Mesendoderm (in vitro differentiated cells): ENCODE measurements at regions not wholly inside any gene's neighbourhood (a gene's known extent, or its start where the extent isn't known, plus 50 kb on each side); places are given as distances from the start of the nearest gene placed in this dataset.

Experiments
- DNase-seq: peaks from one replicate; pipeline ENCODE4 v3.0.0; 2013
- H2AK5ac ChIP-seq: 2 replicates; pipeline ENCODE4 v1.6.1; 2013; ENCODE audit warnings: low read length, inconsistent platforms
- H2BK120ac ChIP-seq: 2 replicates; pipeline ENCODE4 v1.6.1; 2013; ENCODE audit warnings: low read depth, mild to moderate bottlenecking, low read length, moderate library complexity, mixed read lengths
- H2BK15ac ChIP-seq: replicated peaks from 2 replicates; pipeline ENCODE4 v1.6.1; 2013; ENCODE audit warnings: low read depth, mild to moderate bottlenecking, moderate library complexity
- H2BK5ac ChIP-seq: 2 replicates; pipeline ENCODE4 v1.6.1; 2013; ENCODE audit warnings: low read length, inconsistent platforms
- H3K18ac ChIP-seq: 2 replicates; pipeline ENCODE4 v1.6.1; 2013; ENCODE audit warnings: mild to moderate bottlenecking, low read length, mixed read lengths
- H3K23ac ChIP-seq: one replicate; pipeline ENCODE4 v1.6.1; 2013; ENCODE audit warnings: low read length
- H3K27ac ChIP-seq: 2 replicates; pipeline ENCODE4 v1.5.1; 2013; ENCODE audit warnings: low read depth, mild to moderate bottlenecking, inconsistent platforms, low read length, moderate library complexity
- H3K27me3 ChIP-seq: 2 replicates; pipeline ENCODE4 v1.6.1; 2013; ENCODE audit warnings: low read length, control low read depth, mild to moderate bottlenecking, inconsistent platforms; ENCODE audit not compliant: insufficient read depth, poor library complexity
- H3K36me3 ChIP-seq: 2 replicates; pipeline ENCODE4 v1.6.1; 2013; ENCODE audit warnings: low read length, inconsistent platforms; ENCODE audit not compliant: control insufficient read depth, insufficient read depth
- H3K4ac ChIP-seq: one replicate; pipeline ENCODE4 v1.6.1; 2013; ENCODE audit warnings: low read depth, mild to moderate bottlenecking, low read length, moderate library complexity
- H3K4me1 ChIP-seq: 2 replicates; pipeline ENCODE4 v1.6.1; 2013; ENCODE audit warnings: low read depth, low read length, inconsistent platforms; ENCODE audit not compliant: control insufficient read depth
- H3K4me2 ChIP-seq: 2 replicates; pipeline ENCODE4 v1.6.1; 2013; ENCODE audit warnings: low read length
- H3K4me3 ChIP-seq: 2 replicates; pipeline ENCODE4 v1.5.1; 2013; ENCODE audit warnings: mild to moderate bottlenecking, low read length
- H3K56ac ChIP-seq: one replicate; pipeline ENCODE4 v1.6.1; 2013; ENCODE audit warnings: low read length
- H3K79me1 ChIP-seq: 2 replicates; pipeline ENCODE4 v1.6.1; 2013; ENCODE audit warnings: low read length, inconsistent platforms
- H3K79me2 ChIP-seq: 2 replicates; pipeline ENCODE4 v1.6.1; 2013; ENCODE audit warnings: mild to moderate bottlenecking, low read length; ENCODE audit not compliant: control insufficient read depth, insufficient read depth
- H3K9ac ChIP-seq: 2 replicates; pipeline ENCODE4 v1.6.1; 2013; ENCODE audit warnings: low read length, inconsistent platforms
- H4K5ac ChIP-seq: one replicate; pipeline ENCODE4 v1.6.1; 2013; ENCODE audit warnings: low read length
- H4K8ac ChIP-seq: one replicate; pipeline ENCODE4 v1.6.1; 2013; ENCODE audit warnings: low read depth, mild to moderate bottlenecking, control low read depth, low read length, moderate library complexity
- WGBS: extraction: QIAGEN DNeasy Blood & Tissue Kit; methylation state at CpG from one replicate; pipeline ENCODE4 v1.1.7; 2013; ENCODE audit warnings: low lambda C conversion rate, missing lambda C conversion rate; ENCODE audit not compliant: insufficient coverage; ENCODE audit errors: extremely low coverage; 5-methylcytosine and 5-hydroxymethylcytosine counted together

GRCh38 chr2:56687169-56687568 is 503.4 kb downstream of the CCDC85A start:
- Histone ChIP-seq H3K23ac (no peak overlapping the region), H3K4me1 (no peaks in the 10 kb centered on the region), H3K36me3 (no peaks in the 10 kb centered on the region), H3K27me3 (no peaks in the 10 kb centered on the region), H2BK5ac (no peak overlapping the region), H3K9ac (no peak overlapping the region), H2BK15ac (no peak overlapping the region), H4K8ac (no peak overlapping the region), H3K27ac (no peak overlapping the region), H2AK5ac (no peak overlapping the region), H3K4me3 (no peak overlapping the region), H3K79me2 (no peaks in the 10 kb centered on the region), H3K79me1 (no peaks in the 10 kb centered on the region), H3K4ac (no peak overlapping the region), H3K18ac (no peak overlapping the region), H3K4me2 (no peak overlapping the region), H4K5ac (no peak overlapping the region), H2BK120ac (no peak overlapping the region), H3K56ac (no peak overlapping the region)
- DNase-seq: no peak
- no CpG with 5 or more reads among the region's 1 CpG for WGBS

- Histone ChIP-seq H3K18ac (no peak overlapping the region), H3K4ac (no peak overlapping the region), H3K27ac (no peak overlapping the region), H3K4me1 (no peaks in the 10 kb centered on the region), H2BK120ac (no peak overlapping the region), H4K8ac (no peak overlapping the region), H3K4me2 (no peak overlapping the region), H2BK15ac (no peak overlapping the region), H3K9ac (no peak overlapping the region), H3K36me3 (no peaks in the 10 kb centered on the region), H2AK5ac (no peak overlapping the region), H2BK5ac (no peak overlapping the region), H3K56ac (no peak overlapping the region), H3K27me3 (no peaks in the 10 kb centered on the region), H4K5ac (no peak overlapping the region), H3K79me2 (no peaks in the 10 kb centered on the region), H3K23ac (no peak overlapping the region), H3K4me3 (no peak overlapping the region), H3K79me1 (no peaks in the 10 kb centered on the region)
- no CpG with 5 or more reads among the region's 1 CpG for WGBS
- DNase-seq: no peak
Measured at GRCh38 chr2:56688661-56689060, 504.9 kb downstream of the CCDC85A start.

GRCh38 chr2:56693501-56693900 is 509.7 kb downstream of the CCDC85A start:
- Histone ChIP-seq H3K9ac (no peak overlapping the region), H3K79me2 (no peaks in the 10 kb centered on the region), H2BK5ac (no peak overlapping the region), H2AK5ac (no peak overlapping the region), H3K4ac (no peak overlapping the region), H3K79me1 (no peaks in the 10 kb centered on the region), H2BK120ac (no peak overlapping the region), H3K4me3 (no peak overlapping the region), H4K5ac (no peak overlapping the region), H3K27me3 (no peaks in the 10 kb centered on the region), H4K8ac (no peak overlapping the region), H3K36me3 (no peaks in the 10 kb centered on the region), H3K56ac (no peak overlapping the region), H3K4me2 (no peak overlapping the region), H3K4me1 (no peaks in the 10 kb centered on the region), H2BK15ac (no peak overlapping the region), H3K27ac (no peak overlapping the region), H3K23ac (no peak overlapping the region), H3K18ac (no peak overlapping the region)
- no peak for DNase-seq
- no CpG with 5 or more reads among the region's 2 CpGs for WGBS

- H3K36me3 ChIP-seq: no peaks in the 10 kb centered on the region
- no peak for DNase-seq
- H3K4me2 ChIP-seq: no peak overlapping the region
- H2BK120ac ChIP-seq: no peak overlapping the region
- no peak overlapping the region for H4K8ac ChIP-seq
- no peaks in the 10 kb centered on the region for H3K27me3 ChIP-seq
- H2AK5ac ChIP-seq: no peak overlapping the region
- no peak overlapping the region for H3K9ac ChIP-seq
- no peaks in the 10 kb centered on the region for H3K79me1 ChIP-seq
- H3K79me2 ChIP-seq: no peaks in the 10 kb centered on the region
- no peaks in the 10 kb centered on the region for H3K4me1 ChIP-seq
- no peak overlapping the region for H3K18ac ChIP-seq
- WGBS: no CpG with 5 or more reads among the region's 2 CpGs
- no peak overlapping the region for H2BK15ac ChIP-seq
- no peak overlapping the region for H3K23ac ChIP-seq
- no peak overlapping the region for H2BK5ac ChIP-seq
- H3K4me3 ChIP-seq: no peak overlapping the region
- no peak overlapping the region for H4K5ac ChIP-seq
- no peak overlapping the region for H3K4ac ChIP-seq
- no peak overlapping the region for H3K27ac ChIP-seq
- H3K56ac ChIP-seq: no peak overlapping the region
Measured at GRCh38 chr2:56703001-56703400, 519.2 kb downstream of the CCDC85A start.

GRCh38 chr2:56705713-56706112 is 521.9 kb downstream of the CCDC85A start:
- no CpG with 5 or more reads among the region's 2 CpGs for WGBS
- H4K5ac ChIP-seq: no peak overlapping the region
- H3K18ac ChIP-seq: no peak overlapping the region
- no peak overlapping the region for H2BK15ac ChIP-seq
- H4K8ac ChIP-seq: no peak overlapping the region
- H3K9ac ChIP-seq: no peak overlapping the region
- H3K56ac ChIP-seq: no peak overlapping the region
- no peak overlapping the region for H3K23ac ChIP-seq
- no peak overlapping the region for H2BK120ac ChIP-seq
- H3K27me3 ChIP-seq: no peaks in the 10 kb centered on the region
- no peak overlapping the region for H3K4me3 ChIP-seq
- no peaks in the 10 kb centered on the region for H3K36me3 ChIP-seq
- DNase-seq: no peak
- H2AK5ac ChIP-seq: no peak overlapping the region
- H2BK5ac ChIP-seq: no peak overlapping the region
- no peak overlapping the region for H3K4me2 ChIP-seq
- H3K4ac ChIP-seq: no peak overlapping the region
- no peaks in the 10 kb centered on the region for H3K79me1 ChIP-seq
- H3K4me1 ChIP-seq: no peaks in the 10 kb centered on the region
- no peaks in the 10 kb centered on the region for H3K79me2 ChIP-seq
- no peak overlapping the region for H3K27ac ChIP-seq

GRCh38 chr2:56707218-56707617 is 523.4 kb downstream of the CCDC85A start:
- H3K79me1 ChIP-seq: no peaks in the 10 kb centered on the region
- H4K8ac ChIP-seq: no peak overlapping the region
- no peak overlapping the region for H3K4me2 ChIP-seq
- H3K18ac ChIP-seq: no peak overlapping the region
- H3K9ac ChIP-seq: no peak overlapping the region
- H3K36me3 ChIP-seq: no peaks in the 10 kb centered on the region
- H3K4me3 ChIP-seq: no peak overlapping the region
- WGBS: no CpG with 5 or more reads among the region's 3 CpGs
- H2BK15ac ChIP-seq: no peak overlapping the region
- H3K23ac ChIP-seq: no peak overlapping the region
- H3K27ac ChIP-seq: no peak overlapping the region
- no peak overlapping the region for H2BK120ac ChIP-seq
- no peak overlapping the region for H2BK5ac ChIP-seq
- H3K4ac ChIP-seq: no peak overlapping the region
- DNase-seq: no peak
- H3K4me1 ChIP-seq: no peaks in the 10 kb centered on the region
- no peak overlapping the region for H2AK5ac ChIP-seq
- H4K5ac ChIP-seq: no peak overlapping the region
- H3K27me3 ChIP-seq: no peaks in the 10 kb centered on the region
- no peak overlapping the region for H3K56ac ChIP-seq
- H3K79me2 ChIP-seq: no peaks in the 10 kb centered on the region
